ENCODE measurements at regions not wholly inside any gene's neighbourhood (a gene's known extent, or its start where the extent isn't known, plus 50 kb on each side); places are given as distances from the start of the nearest gene placed in this dataset.

- H3K4me3 ChIP-seq (ENCODE audit: severe bottlenecking), result no peak overlapping the region
- no peak for ATAC-seq (ENCODE audit: low read depth)
- no peaks in the 10 kb centered on the region for H3K9me3 ChIP-seq (ENCODE audit: severe bottlenecking)
- H3K27ac ChIP-seq (ENCODE audit: poor library complexity, severe bottlenecking), result no peak overlapping the region
- H3K27me3 ChIP-seq (ENCODE audit: insufficient read depth, poor library complexity, severe bottlenecking), result no peaks in the 10 kb centered on the region
- TF ChIP-seq, protein P1, sequence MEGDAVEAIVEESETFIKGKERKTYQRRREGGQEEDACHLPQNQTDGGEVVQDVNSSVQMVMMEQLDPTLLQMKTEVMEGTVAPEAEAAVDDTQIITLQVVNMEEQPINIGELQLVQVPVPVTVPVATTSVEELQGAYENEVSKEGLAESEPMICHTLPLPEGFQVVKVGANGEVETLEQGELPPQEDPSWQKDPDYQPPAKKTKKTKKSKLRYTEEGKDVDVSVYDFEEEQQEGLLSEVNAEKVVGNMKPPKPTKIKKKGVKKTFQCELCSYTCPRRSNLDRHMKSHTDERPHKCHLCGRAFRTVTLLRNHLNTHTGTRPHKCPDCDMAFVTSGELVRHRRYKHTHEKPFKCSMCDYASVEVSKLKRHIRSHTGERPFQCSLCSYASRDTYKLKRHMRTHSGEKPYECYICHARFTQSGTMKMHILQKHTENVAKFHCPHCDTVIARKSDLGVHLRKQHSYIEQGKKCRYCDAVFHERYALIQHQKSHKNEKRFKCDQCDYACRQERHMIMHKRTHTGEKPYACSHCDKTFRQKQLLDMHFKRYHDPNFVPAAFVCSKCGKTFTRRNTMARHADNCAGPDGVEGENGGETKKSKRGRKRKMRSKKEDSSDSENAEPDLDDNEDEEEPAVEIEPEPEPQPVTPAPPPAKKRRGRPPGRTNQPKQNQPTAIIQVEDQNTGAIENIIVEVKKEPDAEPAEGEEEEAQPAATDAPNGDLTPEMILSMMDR (IDR thresholded peaks at IDR 0.05; ENCODE audit: poor library complexity, severe bottlenecking), result no peak
- no peaks in the 10 kb centered on the region for H3K4me1 ChIP-seq (ENCODE audit: insufficient read depth, poor library complexity, severe bottlenecking)
- DNase-seq (ENCODE audit: low spot score), result no peak
- H3K36me3 ChIP-seq (ENCODE audit: low read depth), result no peaks in the 10 kb centered on the region
Measured at GRCh38 chrX:78213331-78213730, 73.9 kb upstream of the TAF9B start.

DNA sequence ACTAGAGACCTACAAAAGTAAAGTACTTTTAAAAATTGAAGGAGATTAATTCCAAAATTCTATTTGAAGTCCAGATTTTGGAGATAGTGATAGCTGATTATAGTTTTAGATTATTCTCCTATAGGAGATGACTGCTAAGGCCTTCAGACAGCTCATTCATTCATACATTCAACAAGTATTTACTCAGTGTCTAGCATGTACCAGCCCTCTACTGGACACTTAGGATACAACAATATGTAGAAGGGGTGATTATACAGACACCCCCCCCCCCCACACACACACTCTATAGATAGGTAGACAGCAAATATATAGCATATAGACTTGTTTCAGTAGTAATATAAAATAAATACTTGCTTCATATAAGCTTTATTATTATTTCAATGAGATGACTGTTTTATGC is 60.4 kb upstream of the TAF9B start:
- no peak overlapping the region for H3K4me3 ChIP-seq (ENCODE audit: severe bottlenecking)
- H3K27me3 ChIP-seq (ENCODE audit: insufficient read depth, poor library complexity, severe bottlenecking), result no peaks in the 10 kb centered on the region
- DNase-seq (ENCODE audit: low spot score) (no peak), ATAC-seq (ENCODE audit: low read depth) (peak; percentile 41; the same call in 1 of the 3 replicates)
- H3K27ac ChIP-seq (ENCODE audit: poor library complexity, severe bottlenecking), result no peak overlapping the region
- TF ChIP-seq, protein P1 (IDR thresholded peaks at IDR 0.05; ENCODE audit: poor library complexity, severe bottlenecking), result peak; percentile 33
- H3K9me3 ChIP-seq (ENCODE audit: severe bottlenecking), result no peaks in the 10 kb centered on the region
- no peaks in the 10 kb centered on the region for H3K4me1 ChIP-seq (ENCODE audit: insufficient read depth, poor library complexity, severe bottlenecking)
- no peaks in the 10 kb centered on the region for H3K36me3 ChIP-seq (ENCODE audit: low read depth)

Data from RWPE2 (cell line).